HepG2 (cell line): ENCODE measurements at regions not wholly inside any gene's neighbourhood (a gene's known extent, or its start where the extent isn't known, plus 50 kb on each side); places are given as distances from the start of the nearest gene placed in this dataset.

Experiments used
- ATAC-seq: fragments of 200-7000 bp; cut with Tn5 transposase; 3 replicates; pipeline ENCODE4 v1.9.1; 2020; ENCODE audit warnings: mild to moderate bottlenecking, moderate library complexity
- BruUV-seq: library from RNA; stranded (reverse); fragments of 400-500 nt; replicated peaks from 2 replicates; lab custom pipeline; 2021; lab: Mats Ljungman, UMichigan
- CTCF ChIA-PET: fragments of 300-600 bp; formaldehyde crosslinking; extraction: SDS; loops from one replicate; lab custom pipeline; 2021; ENCODE audit warnings: low total read pairs, inconsistent platforms, low intra/inter-chr PET ratio; lab: Yijun Ruan, JAX
- POLR2A ChIA-PET: fragments of 350-600 bp; sonication (Branson Sonifier 250); formaldehyde crosslinking; loops from one replicate; lab custom pipeline; 2020; ENCODE audit warnings: antibody characterized with exemption, inconsistent platforms; lab: Yijun Ruan, JAX
- DNase-seq: peaks from one replicate; pipeline ENCODE4 v3.0.0-alpha.2; 2015; ENCODE audit warnings: low spot score
- FAIRE-seq: peaks from 3 replicates; lab custom pipeline; 2011; peaks lifted over from hg19 to GRCh38; lab: Jason Lieb, UNC
- H2AFZ ChIP-seq: one replicate; pipeline ENCODE4 v1.6.1; 2011; ENCODE audit warnings: low read length, inconsistent platforms
- H3K27ac ChIP-seq: fragments of 300-600 bp; 3 replicates; pipeline ENCODE4 v1.8.0; 2011; ENCODE audit warnings: mixed run types, mild to moderate bottlenecking, mixed read lengths, low read length, inconsistent platforms; ENCODE audit not compliant: insufficient read depth; ENCODE audit errors: extremely low read length
- H3K27me3 ChIP-seq, 2 experiments: fragments of 200-600 bp in 1 of 2; 2 replicates in 1 of 2; 3 replicates in 1 of 2; pipeline versions ENCODE4 v1.6.0 to v1.8.0; 2011; ENCODE audit warnings: low read length in 2 of 2, mild to moderate bottlenecking in 2 of 2, moderate library complexity in 2 of 2, inconsistent platforms in 1 of 2; ENCODE audit not compliant: insufficient read depth in 2 of 2, control insufficient read depth in 1 of 2
- H3K36me3 ChIP-seq, 2 experiments: fragments of 200-600 bp in 1 of 2; replicated peaks in 1 of 2; 2 replicates in 1 of 2; 3 replicates in 1 of 2; pipeline versions ENCODE4 v1.5.1 to v1.8.0; 2011; ENCODE audit warnings: low read length in 2 of 2, inconsistent platforms in 1 of 2; ENCODE audit not compliant: insufficient read depth in 2 of 2, control insufficient read depth in 1 of 2
- H3K4me1 ChIP-seq: 2 replicates; pipeline ENCODE4 v1.5.1; 2012; ENCODE audit warnings: low read length, inconsistent platforms; ENCODE audit not compliant: insufficient read depth
- H3K4me2 ChIP-seq: 2 replicates; pipeline ENCODE4 v1.6.0; 2011; ENCODE audit warnings: low read depth, low read length, inconsistent platforms
- H3K4me3 ChIP-seq, 3 experiments: fragments of 200-600 bp in 1 of 3; sonication (generic), shearing (Covaris generic) in 1 of 3; replicated peaks in 1 of 3; 2 replicates each; pipeline ENCODE4 v1.5.1; 2011 to 2016; ENCODE audit warnings: low read length in 3 of 3, inconsistent platforms in 2 of 3, low read depth in 2 of 3, mild to moderate bottlenecking in 2 of 3, control low read depth in 1 of 3, mixed read lengths in 1 of 3; ENCODE audit not compliant: insufficient read depth in 1 of 3
- H3K79me2 ChIP-seq: one replicate; pipeline ENCODE4 v1.6.1; 2011; ENCODE audit warnings: low read length, inconsistent platforms; ENCODE audit not compliant: insufficient read depth
- H3K9ac ChIP-seq: 2 replicates; pipeline ENCODE4 v1.6.0; 2011; ENCODE audit warnings: mild to moderate bottlenecking, low read depth, low read length, inconsistent platforms; ENCODE audit not compliant: insufficient read depth
- H3K9me3 ChIP-seq: 2 replicates; pipeline ENCODE4 v1.5.1; 2012; ENCODE audit warnings: mild to moderate bottlenecking, low read length
- H4K20me1 ChIP-seq: 2 replicates; pipeline ENCODE4 v1.6.0; 2011; ENCODE audit warnings: inconsistent platforms, mild to moderate bottlenecking, low read length, moderate library complexity; ENCODE audit not compliant: insufficient read depth
- NPAS2 ChIP-seq: sonication (generic); formaldehyde crosslinking; IDR thresholded peaks from 2 replicates; pipeline ENCODE4 v1.8.0; 2022; ENCODE audit warnings: mild to moderate bottlenecking, missing genetic modification reagents, borderline replicate concordance
- SP1 ChIP-seq, 2 experiments: fragments of 450-650 bp in 1 of 2; sonication (generic) in 1 of 2; formaldehyde crosslinking in 1 of 2; IDR thresholded peaks; 2 replicates each; pipeline versions ENCODE4 v1.4.0 to v1.6.1; 2016 to 2020; ENCODE audit warnings: missing genetic modification reagents in 1 of 2
- ZBTB21 ChIP-seq: sonication (generic); formaldehyde crosslinking; IDR thresholded peaks from 2 replicates; pipeline ENCODE4 v1.4.0; 2020; ENCODE audit warnings: missing genetic modification reagents
- ZNF607 ChIP-seq: sonication (generic); formaldehyde crosslinking; IDR thresholded peaks from 2 replicates; pipeline ENCODE4 v1.5.1; 2020; ENCODE audit warnings: missing genetic modification reagents, mild to moderate bottlenecking, borderline replicate concordance
- in situ Hi-C: cut with HindIII; loops from 2 replicates; pipeline ENCODE4 v1.10.0; 2017; ENCODE audit warnings: low pct_unique_long_range_greater_than_20kb; ENCODE audit not compliant: extremely low pct_ligation_motif_present
- intact Hi-C: fragments of 100-400 bp; cut with micrococcal nuclease; formaldehyde crosslinking; loops from one replicate; pipeline ENCODE4 v1.10.0; 2022; ENCODE audit not compliant: unreplicated experiment
- TF ChIP-seq, protein P1 (sequence below): IDR thresholded peaks from 2 replicates; pipeline ENCODE4 v1.6.1; 2012; ENCODE audit warnings: low read length, improper control_type of control experiment

DNA sequence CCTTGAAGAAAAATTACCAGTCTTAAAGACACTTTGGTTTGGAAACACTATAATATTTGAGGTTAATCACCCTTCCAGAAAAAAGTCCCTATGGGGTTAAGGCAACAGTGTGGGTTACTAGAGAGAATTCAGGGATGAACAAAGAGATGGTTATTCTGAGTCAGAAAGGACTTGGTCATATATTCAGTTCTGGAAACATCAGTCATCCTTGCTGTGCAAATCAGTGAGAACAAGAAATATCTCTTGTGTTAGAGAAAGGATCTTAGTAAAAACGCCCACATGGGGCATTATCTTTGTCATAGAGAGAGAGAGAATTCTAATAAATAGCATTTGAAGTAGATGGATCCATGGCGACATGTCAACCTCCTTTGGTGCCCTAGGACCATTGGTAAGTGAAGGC, 59.4 kb upstream of the E2F7 start (continued):
- TF ChIP-seq, protein P1, sequence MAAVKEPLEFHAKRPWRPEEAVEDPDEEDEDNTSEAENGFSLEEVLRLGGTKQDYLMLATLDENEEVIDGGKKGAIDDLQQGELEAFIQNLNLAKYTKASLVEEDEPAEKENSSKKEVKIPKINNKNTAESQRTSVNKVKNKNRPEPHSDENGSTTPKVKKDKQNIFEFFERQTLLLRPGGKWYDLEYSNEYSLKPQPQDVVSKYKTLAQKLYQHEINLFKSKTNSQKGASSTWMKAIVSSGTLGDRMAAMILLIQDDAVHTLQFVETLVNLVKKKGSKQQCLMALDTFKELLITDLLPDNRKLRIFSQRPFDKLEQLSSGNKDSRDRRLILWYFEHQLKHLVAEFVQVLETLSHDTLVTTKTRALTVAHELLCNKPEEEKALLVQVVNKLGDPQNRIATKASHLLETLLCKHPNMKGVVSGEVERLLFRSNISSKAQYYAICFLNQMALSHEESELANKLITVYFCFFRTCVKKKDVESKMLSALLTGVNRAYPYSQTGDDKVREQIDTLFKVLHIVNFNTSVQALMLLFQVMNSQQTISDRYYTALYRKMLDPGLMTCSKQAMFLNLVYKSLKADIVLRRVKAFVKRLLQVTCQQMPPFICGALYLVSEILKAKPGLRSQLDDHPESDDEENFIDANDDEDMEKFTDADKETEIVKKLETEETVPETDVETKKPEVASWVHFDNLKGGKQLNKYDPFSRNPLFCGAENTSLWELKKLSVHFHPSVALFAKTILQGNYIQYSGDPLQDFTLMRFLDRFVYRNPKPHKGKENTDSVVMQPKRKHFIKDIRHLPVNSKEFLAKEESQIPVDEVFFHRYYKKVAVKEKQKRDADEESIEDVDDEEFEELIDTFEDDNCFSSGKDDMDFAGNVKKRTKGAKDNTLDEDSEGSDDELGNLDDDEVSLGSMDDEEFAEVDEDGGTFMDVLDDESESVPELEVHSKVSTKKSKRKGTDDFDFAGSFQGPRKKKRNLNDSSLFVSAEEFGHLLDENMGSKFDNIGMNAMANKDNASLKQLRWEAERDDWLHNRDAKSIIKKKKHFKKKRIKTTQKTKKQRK = no peak
- no peak for TF ChIP-seq SP1 (IDR thresholded peaks at IDR 0.05)
- no peak for TF ChIP-seq SP1 (CRISPR knock-in tag; IDR thresholded peaks at IDR 0.05)

DNA sequence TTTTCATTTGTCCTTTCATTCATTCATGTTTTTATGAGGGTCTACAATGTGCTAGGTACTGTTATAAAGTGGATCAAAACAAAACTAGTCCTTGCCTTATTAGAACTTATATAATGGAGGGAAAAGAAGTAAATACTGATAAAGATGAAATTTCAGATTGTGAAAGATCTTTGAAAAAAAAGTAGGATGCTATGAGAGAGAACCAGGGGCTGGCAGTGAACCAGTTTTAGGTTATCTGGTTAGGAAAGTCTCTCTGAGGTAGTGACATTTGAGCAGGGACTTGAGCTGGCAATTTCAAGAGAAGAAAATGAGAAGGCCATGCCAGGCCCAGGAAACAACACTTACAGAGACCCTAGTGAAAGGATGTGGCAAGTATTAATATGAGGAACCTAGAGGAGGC, 57.3 kb upstream of the E2F7 start:
- Histone ChIP-seq H3K9me3 (no peaks in the 10 kb centered on the region), H3K4me3 (no peak overlapping the region), H4K20me1 (no peaks in the 10 kb centered on the region), H3K27ac (no peak overlapping the region), H3K4me1 (no peaks in the 10 kb centered on the region), H3K4me2 (no peak overlapping the region), H3K36me3 (no peaks in the 10 kb centered on the region), H3K27me3 (no peaks in the 10 kb centered on the region), H2AFZ (no peak overlapping the region), H3K79me2 (no peaks in the 10 kb centered on the region), H3K9ac (no peak overlapping the region)
- FAIRE-seq = no peak
- no peak for DNase-seq
- ChIA-PET CTCF (no interaction called here), POLR2A (no interaction called here)
- no peak for ATAC-seq
- in situ Hi-C loops = no loop called here
- TF ChIP-seq ZBTB21 (CRISPR knock-in tag) (no peak), NPAS2 (CRISPR knock-in tag) (no peak), ZNF607 (CRISPR knock-in tag) (no peak)
- intact Hi-C loops = no loop called here
- BruUV-seq = no TSS peak
